Liver (tissue), 3 donors: ENCODE measurements at regions not wholly inside any gene's neighbourhood (a gene's known extent, or its start where the extent isn't known, plus 50 kb on each side); places are given as distances from the start of the nearest gene placed in this dataset.

Source experiments
- EGR1 ChIP-seq, 2 donors: IDR thresholded peaks; 2 replicates each; pipeline ENCODE4 v1.6.1; 2016 to 2018; ENCODE audit warnings: antibody characterized with exemption in 2 of 2, low read depth in 2 of 2
- GABPA ChIP-seq, 2 donors: IDR thresholded peaks in 1 of 2; conservative IDR thresholded peaks in 1 of 2; 2 replicates each; pipeline ENCODE4 v1.6.1; 2016; ENCODE audit warnings: antibody characterized with exemption in 2 of 2, mild to moderate bottlenecking in 1 of 2, moderate library complexity in 1 of 2
- NR2F2 ChIP-seq: IDR thresholded peaks from 2 replicates; pipeline ENCODE4 v1.6.1; 2016; ENCODE audit warnings: antibody characterized with exemption
- RAD21 ChIP-seq, 2 donors: IDR thresholded peaks; 2 replicates each; pipeline ENCODE4 v1.6.1; 2016; ENCODE audit warnings: antibody characterized with exemption in 2 of 2, mild to moderate bottlenecking in 2 of 2
- YY1 ChIP-seq: IDR thresholded peaks from 2 replicates; pipeline ENCODE4 v1.6.1; 2016; ENCODE audit warnings: antibody characterized with exemption, mild to moderate bottlenecking
- ZBTB33 ChIP-seq: IDR thresholded peaks from 2 replicates; pipeline ENCODE4 v1.6.1; 2016; ENCODE audit warnings: antibody characterized with exemption
- TF ChIP-seq, protein P1 (sequence below): fragments of 150-350 bp; IDR thresholded peaks from 2 replicates; pipeline ENCODE4 v1.5.1; 2017; ENCODE audit warnings: improper control_type of control experiment, low read depth, low read length; ENCODE audit not compliant: missing input control
- TF ChIP-seq, protein P2 (sequence below): IDR thresholded peaks from 2 replicates; pipeline ENCODE4 v1.6.1; 2016; ENCODE audit warnings: antibody characterized with exemption
- donor health status: healthy.
- donor health status: healthy.

DNA sequence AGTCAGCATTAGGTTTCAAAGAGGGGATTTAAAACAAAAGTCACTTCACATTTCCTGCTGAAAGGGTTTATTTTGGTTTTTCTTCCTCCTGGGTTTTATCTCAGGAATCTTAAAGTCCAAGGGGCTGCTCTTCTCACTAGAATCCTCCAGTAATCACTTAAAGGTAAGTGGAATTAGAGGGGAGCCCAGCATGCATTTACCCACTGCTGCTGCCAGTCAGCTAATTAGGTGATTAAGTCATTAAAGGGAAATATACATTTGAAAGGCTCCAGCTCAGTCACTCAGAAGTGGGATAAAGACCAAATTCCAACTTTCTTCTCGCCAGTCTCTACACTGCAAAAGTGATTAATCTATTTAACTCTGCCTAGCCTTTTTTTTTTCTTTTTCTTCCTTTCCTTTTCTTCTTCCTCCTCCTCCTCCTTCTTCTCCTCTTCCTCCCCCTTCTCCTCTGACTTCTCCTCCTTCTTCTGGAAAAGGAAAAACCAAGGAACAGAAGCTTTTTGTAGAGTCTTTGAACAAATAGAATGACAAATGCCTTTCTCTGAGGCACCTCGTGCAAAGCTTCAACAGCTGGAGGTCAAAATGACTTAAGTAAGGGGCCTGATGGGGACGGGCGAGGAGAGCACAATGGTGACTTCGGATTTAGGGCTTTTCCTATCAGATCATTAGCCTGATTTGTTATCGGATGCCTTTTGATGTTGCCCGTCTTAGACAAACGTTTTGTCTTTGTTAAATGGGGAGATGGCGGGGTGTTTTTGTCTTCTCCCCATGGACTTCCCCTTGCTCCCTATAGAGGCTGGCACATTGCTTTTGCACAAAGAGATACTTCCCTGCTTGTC is 617.6 kb downstream of the IRX1 start:
- TF ChIP-seq, protein P1, sequence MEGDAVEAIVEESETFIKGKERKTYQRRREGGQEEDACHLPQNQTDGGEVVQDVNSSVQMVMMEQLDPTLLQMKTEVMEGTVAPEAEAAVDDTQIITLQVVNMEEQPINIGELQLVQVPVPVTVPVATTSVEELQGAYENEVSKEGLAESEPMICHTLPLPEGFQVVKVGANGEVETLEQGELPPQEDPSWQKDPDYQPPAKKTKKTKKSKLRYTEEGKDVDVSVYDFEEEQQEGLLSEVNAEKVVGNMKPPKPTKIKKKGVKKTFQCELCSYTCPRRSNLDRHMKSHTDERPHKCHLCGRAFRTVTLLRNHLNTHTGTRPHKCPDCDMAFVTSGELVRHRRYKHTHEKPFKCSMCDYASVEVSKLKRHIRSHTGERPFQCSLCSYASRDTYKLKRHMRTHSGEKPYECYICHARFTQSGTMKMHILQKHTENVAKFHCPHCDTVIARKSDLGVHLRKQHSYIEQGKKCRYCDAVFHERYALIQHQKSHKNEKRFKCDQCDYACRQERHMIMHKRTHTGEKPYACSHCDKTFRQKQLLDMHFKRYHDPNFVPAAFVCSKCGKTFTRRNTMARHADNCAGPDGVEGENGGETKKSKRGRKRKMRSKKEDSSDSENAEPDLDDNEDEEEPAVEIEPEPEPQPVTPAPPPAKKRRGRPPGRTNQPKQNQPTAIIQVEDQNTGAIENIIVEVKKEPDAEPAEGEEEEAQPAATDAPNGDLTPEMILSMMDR: no peak
- TF ChIP-seq NR2F2 (no peak), EGR1 (IDR thresholded peaks at IDR 0.05; ENCODE audit: low read depth in 2 of 2) (no peak), GABPA (IDR thresholded peaks at IDR 0.05 in 1 of 2, conservative IDR thresholded peaks at IDR 0.05 in 1 of 2) (no peak), YY1 (no peak), RAD21 (IDR thresholded peaks at IDR 0.05) (no peak), ZBTB33 (no peak)
- TF ChIP-seq, protein P2, sequence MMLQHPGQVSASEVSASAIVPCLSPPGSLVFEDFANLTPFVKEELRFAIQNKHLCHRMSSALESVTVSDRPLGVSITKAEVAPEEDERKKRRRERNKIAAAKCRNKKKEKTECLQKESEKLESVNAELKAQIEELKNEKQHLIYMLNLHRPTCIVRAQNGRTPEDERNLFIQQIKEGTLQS: no peak
